NCI-H446 (cell line): ENCODE measurements at regions not wholly inside any gene's neighbourhood (a gene's known extent, or its start where the extent isn't known, plus 50 kb on each side); places are given as distances from the start of the nearest gene placed in this dataset.

ENCODE experiments used
- DNase-seq, 2 experiments: peaks; one replicate each; lab custom pipeline; 2025; lab: John Stamatoyannopoulos, UW

DNA sequence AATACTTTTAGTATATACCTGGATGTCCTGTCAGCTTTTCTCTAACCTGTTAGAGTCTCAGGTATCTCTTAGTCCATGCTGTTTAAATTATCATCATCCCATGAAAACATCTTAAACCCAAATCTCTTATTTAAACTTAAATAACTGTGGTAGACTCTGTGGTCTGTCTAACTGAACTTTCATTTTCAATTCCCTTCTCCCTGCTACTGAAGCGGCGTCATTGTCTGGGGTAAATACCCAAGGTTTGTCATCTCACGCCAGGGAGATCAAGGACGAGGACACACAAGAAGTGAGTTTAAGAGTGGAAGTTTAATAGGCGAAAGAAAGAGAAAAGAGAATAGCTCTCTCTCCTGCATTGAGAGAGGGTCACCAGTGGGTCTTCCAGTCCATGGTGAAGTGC is 804.4 kb upstream of the CELF2 start:
- DNase-seq = no peak

GRCh38 chr10:10222304-10222841 is 795.3 kb upstream of the CELF2 start:
- DNase-seq = no peak

- DNase-seq = no peak
These were observed 794.5 kb upstream of the CELF2 start for GRCh38 chr10:10223131-10223530.

DNA sequence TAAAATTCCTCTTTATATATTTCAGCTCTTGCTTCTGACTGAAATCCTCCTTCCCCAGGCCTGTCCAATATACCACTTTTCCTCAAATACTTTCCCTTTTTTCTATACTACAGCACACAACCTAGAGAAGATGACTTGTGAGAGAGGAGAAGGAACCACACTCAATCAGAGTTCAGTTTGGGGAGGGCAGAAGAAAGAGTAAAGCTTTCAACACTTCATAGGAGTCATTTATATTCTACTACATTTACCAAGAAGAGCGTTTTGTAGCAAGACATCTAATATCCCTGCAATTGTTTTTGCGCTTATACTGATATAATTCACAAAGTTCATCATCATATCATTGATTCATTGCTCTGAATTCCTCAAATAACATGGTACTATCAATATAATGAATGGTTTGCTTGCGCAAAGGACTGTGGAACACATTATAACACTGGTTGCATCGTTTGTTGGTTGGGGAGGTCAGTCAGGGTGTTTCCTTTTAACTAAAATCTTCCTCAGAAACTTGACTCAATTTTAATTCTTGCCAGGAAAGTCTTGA is 792.5 kb upstream of the CELF2 start:
- no peak for DNase-seq

- no peak for DNase-seq
These were observed 784.4 kb upstream of the CELF2 start for GRCh38 chr10:10233229-10233628.

DNA sequence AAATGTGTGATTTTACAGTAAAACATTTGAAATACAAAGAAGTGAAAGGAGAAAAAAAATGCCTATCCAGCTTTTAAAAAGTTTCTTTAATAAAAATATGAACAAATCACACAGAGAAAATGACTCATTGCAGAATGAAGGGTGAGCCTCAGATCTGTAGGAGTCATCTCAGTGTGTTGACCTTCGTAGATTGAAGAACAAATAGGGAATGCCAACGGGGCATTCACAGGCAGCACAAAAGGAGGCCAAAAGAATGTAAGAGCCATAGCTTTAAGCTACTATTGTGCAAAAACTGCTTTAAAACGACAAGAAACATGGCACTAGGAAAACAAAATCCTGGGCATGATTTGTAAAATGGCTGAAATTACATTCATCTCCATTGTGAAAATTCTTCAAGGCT is 782.7 kb upstream of the CELF2 start:
- no peak for DNase-seq

DNA sequence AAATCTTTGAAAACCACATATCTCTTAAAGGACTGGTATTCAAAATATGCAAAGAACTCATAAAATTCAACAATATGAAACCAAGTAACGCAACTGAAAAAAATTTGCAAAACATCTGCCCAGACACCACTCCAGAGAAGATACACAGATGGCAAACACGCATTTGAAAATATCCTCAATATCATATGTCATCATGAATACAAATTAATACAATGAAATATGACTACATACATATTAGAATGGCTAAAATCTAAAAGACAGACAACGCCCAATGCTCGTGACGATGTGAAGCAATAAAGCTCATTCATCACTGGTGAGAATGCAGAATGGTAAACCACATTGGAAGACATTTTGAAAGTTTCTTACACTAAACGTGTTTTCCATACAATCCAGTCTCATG is 770.1 kb upstream of the CELF2 start:
- no peak for DNase-seq

DNA sequence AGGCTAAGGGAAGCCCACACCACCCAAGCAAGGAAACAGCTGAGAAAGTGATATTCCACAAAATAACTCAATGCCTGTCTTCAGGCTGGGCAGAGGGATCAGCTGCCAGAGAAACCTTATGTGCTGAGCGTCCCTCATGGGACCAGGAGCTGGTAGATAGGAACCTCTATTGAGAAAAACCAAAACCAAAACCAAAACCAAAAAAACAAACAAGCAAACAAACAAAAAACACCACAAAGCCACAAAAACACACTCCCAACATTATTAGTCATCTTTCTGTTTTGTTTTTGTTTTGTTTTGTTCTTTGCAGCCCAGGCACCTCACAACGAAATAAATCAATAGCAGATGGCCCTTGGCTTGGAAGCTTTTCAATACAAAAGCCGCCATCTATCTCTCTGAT is 760.8 kb upstream of the CELF2 start:
- DNase-seq = no peak

- DNase-seq = no peak
These were observed 758.7 kb upstream of the CELF2 start for GRCh38 chr10:10259013-10259412.

DNA sequence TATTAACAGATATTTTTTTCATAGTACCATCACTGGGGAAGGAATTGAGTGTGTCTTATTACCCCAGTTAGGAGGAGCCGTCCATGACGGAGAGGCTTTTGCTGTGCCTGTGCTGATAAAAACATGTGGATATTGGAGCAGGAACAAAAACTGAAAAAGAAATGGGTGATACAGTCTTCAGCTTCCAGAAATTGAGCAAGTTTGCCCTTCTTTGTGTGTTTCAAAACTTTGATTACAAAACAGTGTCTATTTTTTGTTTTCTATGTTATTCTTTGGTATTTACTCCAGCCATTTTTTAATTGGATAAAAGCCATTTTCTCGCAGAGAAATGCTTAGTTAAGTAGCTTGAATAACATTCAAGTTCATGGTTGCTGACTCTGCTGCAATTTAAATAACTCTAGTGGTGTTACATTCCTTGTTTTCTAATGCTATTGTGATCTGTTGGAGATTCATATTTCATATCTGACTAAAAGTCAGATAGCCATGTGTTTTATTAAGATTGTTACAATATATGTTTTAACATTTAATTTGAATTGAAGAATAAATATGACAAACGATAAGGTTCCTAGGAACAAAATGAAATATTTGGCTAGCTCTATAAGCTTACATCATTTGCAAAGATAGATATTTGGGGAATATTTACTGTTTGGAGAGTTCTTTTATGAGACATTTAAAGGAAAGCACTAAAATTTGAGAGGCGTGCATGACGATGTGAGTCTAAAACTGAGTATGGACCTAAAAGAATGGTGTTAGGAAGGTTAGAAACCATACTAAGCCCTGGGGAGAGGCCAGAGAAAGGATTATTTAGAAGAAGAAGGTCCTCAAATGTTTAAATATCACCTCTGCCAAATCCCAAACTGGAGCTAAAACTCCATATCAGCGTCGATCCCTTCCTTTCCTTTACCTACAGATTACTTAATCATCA is 747.3 kb upstream of the CELF2 start:
- no peak for DNase-seq

GRCh38 chr10:10271639-10272192 is 746.0 kb upstream of the CELF2 start:
- no peak for DNase-seq

- DNase-seq = no peak
These were observed 744.0 kb upstream of the CELF2 start for GRCh38 chr10:10273661-10274060.

DNA sequence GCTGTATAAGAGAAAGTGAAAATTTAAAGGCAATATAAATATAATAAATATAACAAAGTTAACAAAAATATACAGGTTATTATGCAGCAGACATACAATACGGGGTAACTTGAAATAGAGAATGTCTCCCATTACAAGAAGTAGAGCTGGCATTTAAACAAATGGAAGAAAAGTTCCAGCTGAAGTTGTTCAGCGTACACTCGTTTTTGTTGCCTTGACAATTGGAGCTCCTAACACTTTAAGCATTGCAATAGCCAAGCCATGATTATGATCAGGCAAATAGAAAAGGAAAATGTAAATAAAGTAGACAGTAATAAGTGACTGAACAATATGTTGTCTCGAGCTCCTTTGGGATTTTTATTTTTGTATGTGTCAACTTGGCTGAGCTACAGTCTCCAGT is 737.8 kb upstream of the CELF2 start:
- no peak for DNase-seq

- no peak for DNase-seq
These were observed 725.2 kb upstream of the CELF2 start for GRCh38 chr10:10292501-10292900.

DNA sequence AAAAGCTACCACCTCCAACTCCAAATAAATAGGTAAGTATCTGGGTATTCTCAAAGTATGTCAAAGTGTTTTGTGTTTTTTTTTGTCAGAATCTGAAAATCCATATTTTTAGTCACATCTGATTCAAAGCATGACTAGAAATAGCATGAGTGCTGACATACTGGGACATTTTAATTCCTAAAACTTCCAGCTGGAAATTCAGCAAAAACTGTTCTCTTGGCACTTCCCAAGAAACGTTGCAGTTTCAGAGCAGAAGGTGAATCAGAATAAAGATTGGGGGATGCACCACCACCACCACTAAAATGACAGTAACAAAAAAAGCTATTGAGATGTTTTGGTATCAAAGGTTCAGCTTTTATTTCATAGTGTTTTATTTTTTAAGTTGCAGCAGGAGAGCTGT is 724.6 kb upstream of the CELF2 start:
- no peak for DNase-seq

DNA sequence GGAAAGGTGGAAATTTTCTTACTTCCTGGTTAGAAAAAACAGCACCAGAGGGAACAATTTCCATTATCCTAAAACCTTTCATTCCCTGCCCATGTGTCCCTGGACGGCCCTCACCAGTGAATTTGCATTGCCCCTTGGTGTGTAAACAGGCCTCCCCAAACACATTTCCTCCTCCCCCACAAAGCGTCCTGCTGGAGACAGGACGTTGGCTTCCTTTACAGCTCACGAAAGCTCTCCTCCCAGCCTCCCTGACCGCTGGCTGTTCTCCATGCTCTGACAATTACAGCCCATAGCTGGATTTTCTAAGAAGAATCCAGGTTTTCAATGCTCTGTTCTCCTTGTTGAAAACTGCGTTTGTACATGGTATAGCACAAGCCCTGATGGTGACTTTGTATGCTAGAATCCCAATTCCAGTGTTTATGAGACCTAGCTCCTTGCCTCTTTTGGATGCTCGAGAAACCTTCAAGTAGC is 724.2 kb upstream of the CELF2 start:
- no peak for DNase-seq

- no peak for DNase-seq
These were observed 723.3 kb upstream of the CELF2 start for GRCh38 chr10:10294184-10294880.

DNA sequence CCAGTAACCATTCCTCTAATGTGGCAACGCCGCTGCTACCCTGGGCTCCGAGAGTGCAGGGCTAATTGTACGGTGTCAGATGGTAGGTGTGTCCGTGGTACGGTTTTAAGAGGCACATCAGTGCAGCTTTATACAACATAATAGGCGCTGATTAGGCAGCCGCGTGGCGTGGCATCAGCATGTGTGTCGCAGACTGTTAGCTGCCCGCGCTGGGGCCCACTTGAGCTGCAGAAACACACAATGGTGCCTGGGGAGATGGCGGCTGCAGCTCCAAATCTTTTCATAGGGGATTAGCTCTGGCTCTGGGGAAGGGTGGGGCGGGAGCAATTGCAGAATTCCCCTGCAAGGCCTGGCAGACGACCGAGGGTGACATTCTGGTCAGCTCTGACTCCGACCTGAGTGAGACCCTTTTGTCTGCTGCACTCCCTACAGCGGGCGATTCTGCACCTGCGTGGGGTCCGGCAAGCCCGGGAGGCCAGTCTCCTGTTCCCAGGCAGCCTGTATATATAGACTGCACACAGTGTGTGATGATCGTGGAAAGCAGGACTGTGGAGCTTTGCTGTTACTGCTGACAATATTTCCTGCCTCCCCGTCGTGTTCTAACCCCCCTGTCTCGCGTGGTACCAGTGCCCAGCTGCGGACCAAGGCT is 722.7 kb upstream of the CELF2 start:
- no peak for DNase-seq

GRCh38 chr10:10295537-10295936 is 722.1 kb upstream of the CELF2 start:
- DNase-seq = no peak

DNA sequence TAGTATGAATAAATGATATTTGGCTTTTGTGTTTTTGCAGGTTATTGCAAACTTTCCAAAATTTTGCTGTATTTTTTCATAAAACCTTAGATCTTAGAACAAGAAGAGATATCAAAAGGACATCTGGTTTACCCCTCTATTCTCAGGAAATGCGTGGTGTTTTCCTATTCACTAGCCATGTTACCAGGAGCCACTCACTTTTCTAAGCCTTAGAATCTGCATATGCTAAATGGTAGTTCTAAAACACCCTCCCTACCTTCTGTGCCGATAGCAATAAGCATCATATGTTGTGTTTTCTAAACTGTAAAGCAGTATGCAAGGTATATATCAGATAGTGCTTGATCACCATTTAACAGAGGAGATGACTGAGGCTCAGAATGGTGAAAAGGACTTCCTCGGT is 715.0 kb upstream of the CELF2 start:
- no peak for DNase-seq

- peak in 1 of 2 experiments; percentile 1 for DNase-seq
These were observed 710.6 kb upstream of the CELF2 start for GRCh38 chr10:10307036-10307435.

GRCh38 chr10:10307551-10307950 is 710.1 kb upstream of the CELF2 start:
- no peak for DNase-seq
